ENCODE measurements at regions not wholly inside any gene's neighbourhood (a gene's known extent, or its start where the extent isn't known, plus 50 kb on each side); places are given as distances from the start of the nearest gene placed in this dataset.

DNA sequence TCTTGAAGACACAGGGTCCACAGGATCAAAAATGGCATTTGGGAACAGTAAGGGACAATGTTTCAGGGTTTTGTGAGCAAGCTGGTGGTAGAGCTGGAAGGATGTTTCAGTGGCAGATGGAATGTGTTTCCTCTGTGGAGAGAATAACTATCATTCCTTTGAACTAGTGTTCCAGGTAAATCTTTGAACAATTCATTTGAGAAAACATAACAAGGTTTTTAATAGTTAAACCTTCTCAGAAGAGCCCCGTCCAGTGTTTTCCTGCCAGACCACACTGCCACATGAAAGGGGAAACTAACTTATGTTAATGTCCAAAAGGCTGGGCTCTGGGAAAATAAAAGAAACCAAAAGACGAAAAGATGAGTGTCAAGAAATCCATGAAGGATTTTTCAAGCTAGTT is 207.0 kb upstream of the ZNF462 start:
- no peaks in the 10 kb centered on the region for H3K27me3 ChIP-seq (ENCODE audit: control insufficient read depth in 4 of 4, insufficient read depth in 4 of 4, low read length in 3 of 4)
- WGBS = 65% methylated on average over 2 of the region's 2 CpGs
- DNase-seq (ENCODE audit: low spot score) = no peak
- no peak overlapping the region for H3K9ac ChIP-seq (ENCODE audit: low read depth in 1 of 2, low read length in 2 of 2)
- no peaks in the 10 kb centered on the region for H3K36me3 ChIP-seq (ENCODE audit: control insufficient read depth in 4 of 4, insufficient read depth in 3 of 4, low read depth in 1 of 4, low read length in 3 of 4)
- TF ChIP-seq JUND (IDR thresholded peaks at IDR 0.05) = no peak
- no peak for TF ChIP-seq FOXA1 (IDR thresholded peaks at IDR 0.05)
- TF ChIP-seq SP1 (IDR thresholded peaks at IDR 0.05) = no peak
- no peak for TF ChIP-seq RXRA (IDR thresholded peaks at IDR 0.05)
- TF ChIP-seq TAF1 (conservative IDR thresholded peaks at IDR 0.05) = no peak
- TF ChIP-seq FOXA2 (IDR thresholded peaks at IDR 0.05) = no peak
- no peak for TF ChIP-seq RAD21 (IDR thresholded peaks at IDR 0.05)
- TF ChIP-seq HNF4G (IDR thresholded peaks at IDR 0.05) = no peak
- TF ChIP-seq EGR1 (IDR thresholded peaks at IDR 0.05; ENCODE audit: low read depth in 2 of 2) = no peak
- TF ChIP-seq, protein P1, sequence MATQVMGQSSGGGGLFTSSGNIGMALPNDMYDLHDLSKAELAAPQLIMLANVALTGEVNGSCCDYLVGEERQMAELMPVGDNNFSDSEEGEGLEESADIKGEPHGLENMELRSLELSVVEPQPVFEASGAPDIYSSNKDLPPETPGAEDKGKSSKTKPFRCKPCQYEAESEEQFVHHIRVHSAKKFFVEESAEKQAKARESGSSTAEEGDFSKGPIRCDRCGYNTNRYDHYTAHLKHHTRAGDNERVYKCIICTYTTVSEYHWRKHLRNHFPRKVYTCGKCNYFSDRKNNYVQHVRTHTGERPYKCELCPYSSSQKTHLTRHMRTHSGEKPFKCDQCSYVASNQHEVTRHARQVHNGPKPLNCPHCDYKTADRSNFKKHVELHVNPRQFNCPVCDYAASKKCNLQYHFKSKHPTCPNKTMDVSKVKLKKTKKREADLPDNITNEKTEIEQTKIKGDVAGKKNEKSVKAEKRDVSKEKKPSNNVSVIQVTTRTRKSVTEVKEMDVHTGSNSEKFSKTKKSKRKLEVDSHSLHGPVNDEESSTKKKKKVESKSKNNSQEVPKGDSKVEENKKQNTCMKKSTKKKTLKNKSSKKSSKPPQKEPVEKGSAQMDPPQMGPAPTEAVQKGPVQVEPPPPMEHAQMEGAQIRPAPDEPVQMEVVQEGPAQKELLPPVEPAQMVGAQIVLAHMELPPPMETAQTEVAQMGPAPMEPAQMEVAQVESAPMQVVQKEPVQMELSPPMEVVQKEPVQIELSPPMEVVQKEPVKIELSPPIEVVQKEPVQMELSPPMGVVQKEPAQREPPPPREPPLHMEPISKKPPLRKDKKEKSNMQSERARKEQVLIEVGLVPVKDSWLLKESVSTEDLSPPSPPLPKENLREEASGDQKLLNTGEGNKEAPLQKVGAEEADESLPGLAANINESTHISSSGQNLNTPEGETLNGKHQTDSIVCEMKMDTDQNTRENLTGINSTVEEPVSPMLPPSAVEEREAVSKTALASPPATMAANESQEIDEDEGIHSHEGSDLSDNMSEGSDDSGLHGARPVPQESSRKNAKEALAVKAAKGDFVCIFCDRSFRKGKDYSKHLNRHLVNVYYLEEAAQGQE (IDR thresholded peaks at IDR 0.05) = no peak
- no peak for TF ChIP-seq NR2F2 (IDR thresholded peaks at IDR 0.05)
- no peak for TF ChIP-seq MAX (IDR thresholded peaks at IDR 0.05)
- TF ChIP-seq, protein P2, sequence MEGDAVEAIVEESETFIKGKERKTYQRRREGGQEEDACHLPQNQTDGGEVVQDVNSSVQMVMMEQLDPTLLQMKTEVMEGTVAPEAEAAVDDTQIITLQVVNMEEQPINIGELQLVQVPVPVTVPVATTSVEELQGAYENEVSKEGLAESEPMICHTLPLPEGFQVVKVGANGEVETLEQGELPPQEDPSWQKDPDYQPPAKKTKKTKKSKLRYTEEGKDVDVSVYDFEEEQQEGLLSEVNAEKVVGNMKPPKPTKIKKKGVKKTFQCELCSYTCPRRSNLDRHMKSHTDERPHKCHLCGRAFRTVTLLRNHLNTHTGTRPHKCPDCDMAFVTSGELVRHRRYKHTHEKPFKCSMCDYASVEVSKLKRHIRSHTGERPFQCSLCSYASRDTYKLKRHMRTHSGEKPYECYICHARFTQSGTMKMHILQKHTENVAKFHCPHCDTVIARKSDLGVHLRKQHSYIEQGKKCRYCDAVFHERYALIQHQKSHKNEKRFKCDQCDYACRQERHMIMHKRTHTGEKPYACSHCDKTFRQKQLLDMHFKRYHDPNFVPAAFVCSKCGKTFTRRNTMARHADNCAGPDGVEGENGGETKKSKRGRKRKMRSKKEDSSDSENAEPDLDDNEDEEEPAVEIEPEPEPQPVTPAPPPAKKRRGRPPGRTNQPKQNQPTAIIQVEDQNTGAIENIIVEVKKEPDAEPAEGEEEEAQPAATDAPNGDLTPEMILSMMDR (IDR thresholded peaks at IDR 0.05; ENCODE audit: low read depth, low read length, missing input control) = no peak
- TF ChIP-seq YY1 (IDR thresholded peaks at IDR 0.05) = no peak
- TF ChIP-seq, protein P3, sequence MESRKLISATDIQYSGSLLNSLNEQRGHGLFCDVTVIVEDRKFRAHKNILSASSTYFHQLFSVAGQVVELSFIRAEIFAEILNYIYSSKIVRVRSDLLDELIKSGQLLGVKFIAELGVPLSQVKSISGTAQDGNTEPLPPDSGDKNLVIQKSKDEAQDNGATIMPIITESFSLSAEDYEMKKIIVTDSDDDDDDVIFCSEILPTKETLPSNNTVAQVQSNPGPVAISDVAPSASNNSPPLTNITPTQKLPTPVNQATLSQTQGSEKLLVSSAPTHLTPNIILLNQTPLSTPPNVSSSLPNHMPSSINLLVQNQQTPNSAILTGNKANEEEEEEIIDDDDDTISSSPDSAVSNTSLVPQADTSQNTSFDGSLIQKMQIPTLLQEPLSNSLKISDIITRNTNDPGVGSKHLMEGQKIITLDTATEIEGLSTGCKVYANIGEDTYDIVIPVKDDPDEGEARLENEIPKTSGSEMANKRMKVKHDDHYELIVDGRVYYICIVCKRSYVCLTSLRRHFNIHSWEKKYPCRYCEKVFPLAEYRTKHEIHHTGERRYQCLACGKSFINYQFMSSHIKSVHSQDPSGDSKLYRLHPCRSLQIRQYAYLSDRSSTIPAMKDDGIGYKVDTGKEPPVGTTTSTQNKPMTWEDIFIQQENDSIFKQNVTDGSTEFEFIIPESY (IDR thresholded peaks at IDR 0.05) = no peak
- TF ChIP-seq HNF4A (conservative IDR thresholded peaks at IDR 0.05) = no peak
- no peak for TF ChIP-seq GABPA (IDR thresholded peaks at IDR 0.05 in 1 of 2, conservative IDR thresholded peaks at IDR 0.05 in 1 of 2)
- TF ChIP-seq, protein P4, sequence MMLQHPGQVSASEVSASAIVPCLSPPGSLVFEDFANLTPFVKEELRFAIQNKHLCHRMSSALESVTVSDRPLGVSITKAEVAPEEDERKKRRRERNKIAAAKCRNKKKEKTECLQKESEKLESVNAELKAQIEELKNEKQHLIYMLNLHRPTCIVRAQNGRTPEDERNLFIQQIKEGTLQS (IDR thresholded peaks at IDR 0.05) = no peak
- H3K27ac ChIP-seq (ENCODE audit: low read depth in 1 of 2, low read length in 2 of 2) = no peak overlapping the region
- H3K4me3 ChIP-seq (ENCODE audit: low read depth in 1 of 3, low read length in 3 of 3) = no peak overlapping the region
- no peaks in the 10 kb centered on the region for H3K4me1 ChIP-seq (ENCODE audit: control insufficient read depth in 4 of 4, insufficient read depth in 4 of 4, low read length in 3 of 4)
- no peaks in the 10 kb centered on the region for H3K9me3 ChIP-seq (ENCODE audit: control insufficient read depth in 4 of 4, low read length in 3 of 4)

All from liver (tissue), 8 donors.